Neural crest cell (in vitro differentiated cells): ENCODE measurements at regions not wholly inside any gene's neighbourhood (a gene's known extent, or its start where the extent isn't known, plus 50 kb on each side); places are given as distances from the start of the nearest gene placed in this dataset.
"Not testable (repeated sequence)": the region's sequence is repeated elsewhere in the genome, so short reads cannot be mapped to it uniquely, and the experiment has no call there.

Experiments used
- DNase-seq: peaks from one replicate; pipeline ENCODE4 v3.0.0; 2021; ENCODE audit warnings: low read depth, mixed read lengths, low spot score
- H3K27ac Mint-ChIP-seq: one replicate; pipeline ENCODE4 v1.8.0; 2021; ENCODE audit warnings: mild to moderate bottlenecking, mixed read lengths; ENCODE audit not compliant: unreplicated experiment
- H3K27me3 Mint-ChIP-seq: 2 replicates; pipeline ENCODE4 v1.8.0; 2021; ENCODE audit warnings: low read depth, mild to moderate bottlenecking, mixed read lengths
- H3K36me3 Mint-ChIP-seq: 2 replicates; pipeline ENCODE4 v1.8.0; 2021; ENCODE audit warnings: low read depth, mild to moderate bottlenecking, mixed read lengths
- H3K4me1 Mint-ChIP-seq: 2 replicates; pipeline ENCODE4 v1.8.0; 2021; ENCODE audit warnings: mixed read lengths
- H3K4me3 Mint-ChIP-seq: one replicate; pipeline ENCODE4 v1.8.0; 2021; ENCODE audit warnings: mild to moderate bottlenecking, mixed read lengths
- H3K9me3 Mint-ChIP-seq: 2 replicates; pipeline ENCODE4 v1.8.0; 2021; ENCODE audit warnings: mixed read lengths
- CTCF ChIP-seq: fragments of 200-600 bp; sonication (generic); conservative IDR thresholded peaks from 2 replicates; pipeline ENCODE4 v1.5.0; 2021; ENCODE audit warnings: antibody characterized with exemption, mild to moderate bottlenecking

- H3K4me1 Mint-ChIP-seq, DNase-seq, H3K4me3 Mint-ChIP-seq, H3K27ac Mint-ChIP-seq, H3K27me3 Mint-ChIP-seq, H3K36me3 Mint-ChIP-seq: not testable (repeated sequence)
- peaks cover 13% of the 10 kb centered on the region for H3K9me3 Mint-ChIP-seq
Observed at GRCh38 chr21:31819692-31820091, 53.1 kb upstream of the HUNK start.

- H3K36me3 Mint-ChIP-seq, H3K9me3 Mint-ChIP-seq, DNase-seq, H3K27ac Mint-ChIP-seq, H3K27me3 Mint-ChIP-seq, H3K4me1 Mint-ChIP-seq, H3K4me3 Mint-ChIP-seq: not testable (repeated sequence)
Observed at GRCh38 chr21:31814356-31814755, 58.5 kb upstream of the HUNK start.

GRCh38 chr21:31813862-31814261 lies 59.0 kb upstream of the HUNK start:
- TF ChIP-seq CTCF, result no peak
- Mint-ChIP-seq H3K27ac (no peak overlapping the region), H3K9me3 (peaks cover 2% of the 10 kb centered on the region), H3K36me3 (no peaks in the 10 kb centered on the region), H3K4me3 (no peak overlapping the region), H3K27me3 (peaks cover 4% of the 10 kb centered on the region), H3K4me1 (peaks cover 4% of the 10 kb centered on the region)
- DNase-seq, result no peak

GRCh38 chr21:31804008-31804394 lies 68.8 kb upstream of the HUNK start:
- H3K4me3 Mint-ChIP-seq, result no peak overlapping the region
- no peak overlapping the region for H3K27ac Mint-ChIP-seq
- TF ChIP-seq CTCF, result no peak
- no peaks in the 10 kb centered on the region for H3K36me3 Mint-ChIP-seq
- DNase-seq, result no peak
- peaks cover 46% of the 10 kb centered on the region for H3K4me1 Mint-ChIP-seq
- no peaks in the 10 kb centered on the region for H3K27me3 Mint-ChIP-seq
- H3K9me3 Mint-ChIP-seq, result peaks cover 3% of the 10 kb centered on the region

- no peak for TF ChIP-seq CTCF
- H3K27me3 Mint-ChIP-seq, result no peaks in the 10 kb centered on the region
- no peak overlapping the region for H3K4me3 Mint-ChIP-seq
- DNase-seq, result no peak
- H3K4me1 Mint-ChIP-seq, result peaks cover 53% of the 10 kb centered on the region
- H3K36me3 Mint-ChIP-seq, result no peaks in the 10 kb centered on the region
- H3K27ac Mint-ChIP-seq, result no peak overlapping the region
- peaks cover 3% of the 10 kb centered on the region for H3K9me3 Mint-ChIP-seq
Observed at GRCh38 chr21:31803039-31804007, 69.5 kb upstream of the HUNK start.

GRCh38 chr21:31802331-31802730 lies 70.4 kb upstream of the SCAF4 start:
- no peak for TF ChIP-seq CTCF
- H3K9me3 Mint-ChIP-seq, result peaks cover 3% of the 10 kb centered on the region
- no peak for DNase-seq
- H3K4me3 Mint-ChIP-seq, result no peak overlapping the region
- no peaks in the 10 kb centered on the region for H3K36me3 Mint-ChIP-seq
- H3K4me1 Mint-ChIP-seq, result peaks cover 53% of the 10 kb centered on the region
- H3K27me3 Mint-ChIP-seq, result no peaks in the 10 kb centered on the region
- no peak overlapping the region for H3K27ac Mint-ChIP-seq
